WTC11 (cell line): ENCODE measurements at regions not wholly inside any gene's neighbourhood (a gene's known extent, or its start where the extent isn't known, plus 50 kb on each side); places are given as distances from the start of the nearest gene placed in this dataset.

ENCODE experiments used
- ATAC-seq: fragments of 200-7000 bp; cut with Tn5 transposase; 2 replicates; pipeline ENCODE4 v1.10.0; 2021; ENCODE audit warnings: mild to moderate bottlenecking, moderate library complexity
- CTCF ChIA-PET: fragments of 300-600 bp; sonication (Branson Sonifier 250); formaldehyde crosslinking; loops from one replicate; lab custom pipeline; 2021; ENCODE audit warnings: antibody characterized with exemption; lab: Charles Lee
- POLR2A ChIA-PET: fragments of 350-600 bp; sonication (Branson Sonifier 250); formaldehyde crosslinking; loops from one replicate; lab custom pipeline; 2021; ENCODE audit warnings: antibody characterized with exemption; lab: Charles Lee
- DNase-seq: peaks from one replicate; pipeline ENCODE4 v3.0.0; 2021; ENCODE audit warnings: low spot score
- H3K27ac Mint-ChIP-seq: 2 replicates; pipeline ENCODE4 v1.8.0; 2021; ENCODE audit warnings: mixed read lengths
- H3K27me3 Mint-ChIP-seq: 2 replicates; pipeline ENCODE4 v1.8.0; 2021; ENCODE audit warnings: low read depth, mild to moderate bottlenecking, moderate library complexity, mixed read lengths
- H3K36me3 Mint-ChIP-seq: 2 replicates; pipeline ENCODE4 v1.8.0; 2021; ENCODE audit warnings: mixed read lengths
- H3K4me1 Mint-ChIP-seq: 2 replicates; pipeline ENCODE4 v1.8.0; 2022; ENCODE audit warnings: mixed read lengths
- H3K4me3 Mint-ChIP-seq: 2 replicates; pipeline ENCODE4 v1.8.0; 2021; ENCODE audit warnings: mild to moderate bottlenecking, moderate library complexity, mixed read lengths
- H3K9me3 Mint-ChIP-seq: 2 replicates; pipeline ENCODE4 v1.8.0; 2021; ENCODE audit warnings: mixed read lengths
- ATF1 ChIP-seq: sonication (generic); formaldehyde crosslinking; IDR thresholded peaks from 2 replicates; pipeline ENCODE4 v1.8.1; 2023; ENCODE audit warnings: mild to moderate bottlenecking, moderate library complexity, missing genetic modification reagents
- ELF4 ChIP-seq: sonication (generic); formaldehyde crosslinking; IDR thresholded peaks from 2 replicates; pipeline ENCODE4 v1.8.1; 2022; ENCODE audit warnings: low read depth, mild to moderate bottlenecking, moderate library complexity, missing genetic modification reagents
- FOXJ3 ChIP-seq: sonication (generic); formaldehyde crosslinking; IDR thresholded peaks from 2 replicates; pipeline ENCODE4 v1.9.0; 2021; ENCODE audit warnings: missing genetic modification reagents, mild to moderate bottlenecking, borderline replicate concordance
- FOXK1 ChIP-seq: sonication (generic); formaldehyde crosslinking; IDR thresholded peaks from 2 replicates; pipeline ENCODE4 v1.8.0; 2022; ENCODE audit warnings: mild to moderate bottlenecking, moderate library complexity, missing genetic modification reagents
- GTF2I ChIP-seq: fragments of 250-450 bp; sonication (Bioruptor Pico); conservative IDR thresholded peaks from 2 replicates; pipeline ENCODE4 v1.4.0; 2021; ENCODE audit warnings: mild to moderate bottlenecking
- IRF2 ChIP-seq: sonication (generic); formaldehyde crosslinking; IDR thresholded peaks from 2 replicates; pipeline ENCODE4 v1.8.0; 2022; ENCODE audit warnings: low read depth, missing genetic modification reagents, borderline replicate concordance
- JAZF1 ChIP-seq: fragments of 250-450 bp; sonication (Bioruptor Pico); IDR thresholded peaks from 2 replicates; pipeline ENCODE4 v1.9.0; 2021; ENCODE audit warnings: moderate library complexity, mild to moderate bottlenecking, inconsistent platforms
- JUN ChIP-seq: sonication (generic); formaldehyde crosslinking; IDR thresholded peaks from 2 replicates; pipeline ENCODE4 v1.8.0; 2023; ENCODE audit warnings: mild to moderate bottlenecking, missing genetic modification reagents
- KAT7 ChIP-seq: sonication (generic); formaldehyde crosslinking; IDR thresholded peaks from 2 replicates; pipeline ENCODE4 v1.8.1; 2023; ENCODE audit warnings: missing genetic modification reagents, mild to moderate bottlenecking, borderline replicate concordance
- NR3C1 ChIP-seq: sonication (generic); formaldehyde crosslinking; conservative IDR thresholded peaks from 2 replicates; pipeline ENCODE4 v1.8.1; 2023; ENCODE audit warnings: low read depth, mild to moderate bottlenecking, missing genetic modification reagents
- OVOL2 ChIP-seq: fragments of 250-450 bp; sonication (Bioruptor Pico); IDR thresholded peaks from 2 replicates; pipeline ENCODE4 v1.9.0; 2021; ENCODE audit warnings: mild to moderate bottlenecking, borderline replicate concordance
- PRRX2 ChIP-seq: fragments of 250-450 bp; sonication (Bioruptor Pico); IDR thresholded peaks from 2 replicates; pipeline ENCODE4 v1.8.0; 2021; ENCODE audit warnings: mild to moderate bottlenecking
- SMAD4 ChIP-seq: sonication (generic); formaldehyde crosslinking; IDR thresholded peaks from 2 replicates; pipeline ENCODE4 v1.8.0; 2022; ENCODE audit warnings: mild to moderate bottlenecking, missing genetic modification reagents
- SOX15 ChIP-seq: fragments of 250-450 bp; sonication (Bioruptor Pico); IDR thresholded peaks from 2 replicates; pipeline ENCODE4 v1.9.0; 2021; ENCODE audit warnings: mild to moderate bottlenecking
- SP1 ChIP-seq: sonication (generic); formaldehyde crosslinking; conservative IDR thresholded peaks from 2 replicates; pipeline ENCODE4 v1.8.1; 2022; ENCODE audit warnings: missing genetic modification reagents
- TEAD4 ChIP-seq: sonication (generic); formaldehyde crosslinking; IDR thresholded peaks from 2 replicates; pipeline ENCODE4 v1.8.0; 2022; ENCODE audit warnings: mild to moderate bottlenecking, missing genetic modification reagents
- ZNF263 ChIP-seq: sonication (generic); formaldehyde crosslinking; IDR thresholded peaks from 2 replicates; pipeline ENCODE4 v1.8.1; 2022; ENCODE audit warnings: low read depth, mild to moderate bottlenecking, moderate library complexity, missing genetic modification reagents
- ZNF317 ChIP-seq: sonication (generic); formaldehyde crosslinking; IDR thresholded peaks from 2 replicates; pipeline ENCODE4 v1.8.1; 2023; ENCODE audit warnings: low read depth, mild to moderate bottlenecking, moderate library complexity, missing genetic modification reagents, borderline replicate concordance
- ZNF423 ChIP-seq: fragments of 250-450 bp; sonication (Bioruptor Pico); IDR thresholded peaks from 2 replicates; pipeline ENCODE4 v2.1.2; 2022; ENCODE audit warnings: mild to moderate bottlenecking, moderate library complexity
- TF ChIP-seq, protein P1 (sequence below): fragments of 250-450 bp; sonication (Bioruptor Pico); IDR thresholded peaks from 2 replicates; pipeline ENCODE4 v1.9.0; 2021; ENCODE audit warnings: mild to moderate bottlenecking
- TF ChIP-seq, protein P2 (sequence below): sonication (generic); formaldehyde crosslinking; IDR thresholded peaks from 2 replicates; pipeline ENCODE4 v1.8.1; 2022; ENCODE audit warnings: low read depth, missing genetic modification reagents, borderline replicate concordance
- TF ChIP-seq, protein P3 (sequence below): fragments of 250-450 bp; sonication (Bioruptor Pico); IDR thresholded peaks from 2 replicates; pipeline ENCODE4 v1.9.0; 2021; ENCODE audit warnings: moderate library complexity, mild to moderate bottlenecking, inconsistent platforms, borderline replicate concordance
- TF ChIP-seq, protein P4 (sequence below): fragments of 200-600 bp; IDR thresholded peaks from 2 replicates; pipeline ENCODE4 v1.8.0; 2022; ENCODE audit warnings: antibody characterized with exemption
- TF ChIP-seq, protein P5 (sequence below): sonication (generic); formaldehyde crosslinking; IDR thresholded peaks from 2 replicates; pipeline ENCODE4 v1.8.0; 2022; ENCODE audit warnings: mild to moderate bottlenecking, missing genetic modification reagents
- TF ChIP-seq, protein P6 (sequence below): sonication (generic); formaldehyde crosslinking; IDR thresholded peaks from 2 replicates; pipeline ENCODE4 v1.8.0; 2023; ENCODE audit warnings: missing genetic modification reagents

DNA sequence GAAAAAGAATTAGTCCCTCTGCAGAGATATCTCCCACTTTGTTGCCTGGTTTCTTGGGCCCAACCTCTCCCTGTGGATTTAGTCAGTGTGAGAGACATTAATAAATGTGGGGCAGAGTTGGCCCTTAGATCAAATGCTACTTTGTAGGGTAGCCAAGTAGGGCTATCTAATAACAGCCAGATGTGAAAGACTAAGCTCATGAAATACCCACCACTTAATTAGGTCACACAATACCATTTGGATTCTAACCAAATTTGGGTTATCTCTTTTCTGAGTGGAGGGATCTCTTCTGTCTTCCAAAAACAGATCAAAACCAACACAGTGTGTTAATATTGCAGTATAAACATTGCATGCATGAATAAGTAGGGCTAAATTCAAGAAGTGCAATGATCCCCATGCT is 626.8 kb upstream of the ZEB2 start:
- DNase-seq (no peak), ATAC-seq (no peak)
- H3K4me1 Mint-ChIP-seq = peaks cover 3% of the 10 kb centered on the region; the same call in 1 of the 2 replicates
- no peak overlapping the region for H3K4me3 Mint-ChIP-seq
- CTCF ChIA-PET = no interaction called here
- peaks cover 17% of the 10 kb centered on the region for H3K9me3 Mint-ChIP-seq
- H3K36me3 Mint-ChIP-seq = 0 out of 2 replicates have a peak, but pooled peaks cover 3% of the 10 kb centered on the region
- no peaks in the 10 kb centered on the region for H3K27me3 Mint-ChIP-seq
- no peak overlapping the region for H3K27ac Mint-ChIP-seq
- POLR2A ChIA-PET = no interaction called here
- TF ChIP-seq ZNF423 (CRISPR knock-in tag) (no peak), TEAD4 (CRISPR knock-in tag) (no peak), FOXJ3 (CRISPR knock-in tag) (no peak), OVOL2 (CRISPR knock-in tag) (no peak), ELF4 (CRISPR knock-in tag) (no peak), JAZF1 (CRISPR knock-in tag) (no peak), GTF2I (CRISPR knock-in tag) (no peak), IRF2 (no peak), KAT7 (CRISPR knock-in tag) (no peak), PRRX2 (CRISPR knock-in tag) (no peak), FOXK1 (CRISPR knock-in tag) (no peak)
- TF ChIP-seq, protein P1, sequence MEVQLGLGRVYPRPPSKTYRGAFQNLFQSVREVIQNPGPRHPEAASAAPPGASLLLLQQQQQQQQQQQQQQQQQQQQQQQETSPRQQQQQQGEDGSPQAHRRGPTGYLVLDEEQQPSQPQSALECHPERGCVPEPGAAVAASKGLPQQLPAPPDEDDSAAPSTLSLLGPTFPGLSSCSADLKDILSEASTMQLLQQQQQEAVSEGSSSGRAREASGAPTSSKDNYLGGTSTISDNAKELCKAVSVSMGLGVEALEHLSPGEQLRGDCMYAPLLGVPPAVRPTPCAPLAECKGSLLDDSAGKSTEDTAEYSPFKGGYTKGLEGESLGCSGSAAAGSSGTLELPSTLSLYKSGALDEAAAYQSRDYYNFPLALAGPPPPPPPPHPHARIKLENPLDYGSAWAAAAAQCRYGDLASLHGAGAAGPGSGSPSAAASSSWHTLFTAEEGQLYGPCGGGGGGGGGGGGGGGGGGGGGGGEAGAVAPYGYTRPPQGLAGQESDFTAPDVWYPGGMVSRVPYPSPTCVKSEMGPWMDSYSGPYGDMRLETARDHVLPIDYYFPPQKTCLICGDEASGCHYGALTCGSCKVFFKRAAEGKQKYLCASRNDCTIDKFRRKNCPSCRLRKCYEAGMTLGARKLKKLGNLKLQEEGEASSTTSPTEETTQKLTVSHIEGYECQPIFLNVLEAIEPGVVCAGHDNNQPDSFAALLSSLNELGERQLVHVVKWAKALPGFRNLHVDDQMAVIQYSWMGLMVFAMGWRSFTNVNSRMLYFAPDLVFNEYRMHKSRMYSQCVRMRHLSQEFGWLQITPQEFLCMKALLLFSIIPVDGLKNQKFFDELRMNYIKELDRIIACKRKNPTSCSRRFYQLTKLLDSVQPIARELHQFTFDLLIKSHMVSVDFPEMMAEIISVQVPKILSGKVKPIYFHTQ (CRISPR knock-in tag) = no peak
- TF ChIP-seq, protein P2, sequence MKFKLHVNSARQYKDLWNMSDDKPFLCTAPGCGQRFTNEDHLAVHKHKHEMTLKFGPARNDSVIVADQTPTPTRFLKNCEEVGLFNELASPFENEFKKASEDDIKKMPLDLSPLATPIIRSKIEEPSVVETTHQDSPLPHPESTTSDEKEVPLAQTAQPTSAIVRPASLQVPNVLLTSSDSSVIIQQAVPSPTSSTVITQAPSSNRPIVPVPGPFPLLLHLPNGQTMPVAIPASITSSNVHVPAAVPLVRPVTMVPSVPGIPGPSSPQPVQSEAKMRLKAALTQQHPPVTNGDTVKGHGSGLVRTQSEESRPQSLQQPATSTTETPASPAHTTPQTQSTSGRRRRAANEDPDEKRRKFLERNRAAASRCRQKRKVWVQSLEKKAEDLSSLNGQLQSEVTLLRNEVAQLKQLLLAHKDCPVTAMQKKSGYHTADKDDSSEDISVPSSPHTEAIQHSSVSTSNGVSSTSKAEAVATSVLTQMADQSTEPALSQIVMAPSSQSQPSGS = no peak
- TF ChIP-seq, protein P3, sequence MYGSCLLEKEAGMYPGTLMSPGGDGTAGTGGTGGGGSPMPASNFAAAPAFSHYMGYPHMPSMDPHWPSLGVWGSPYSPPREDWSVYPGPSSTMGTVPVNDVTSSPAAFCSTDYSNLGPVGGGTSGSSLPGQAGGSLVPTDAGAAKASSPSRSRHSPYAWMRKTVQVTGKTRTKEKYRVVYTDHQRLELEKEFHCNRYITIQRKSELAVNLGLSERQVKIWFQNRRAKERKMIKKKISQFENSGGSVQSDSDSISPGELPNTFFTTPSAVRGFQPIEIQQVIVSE (CRISPR knock-in tag) = no peak

DNA sequence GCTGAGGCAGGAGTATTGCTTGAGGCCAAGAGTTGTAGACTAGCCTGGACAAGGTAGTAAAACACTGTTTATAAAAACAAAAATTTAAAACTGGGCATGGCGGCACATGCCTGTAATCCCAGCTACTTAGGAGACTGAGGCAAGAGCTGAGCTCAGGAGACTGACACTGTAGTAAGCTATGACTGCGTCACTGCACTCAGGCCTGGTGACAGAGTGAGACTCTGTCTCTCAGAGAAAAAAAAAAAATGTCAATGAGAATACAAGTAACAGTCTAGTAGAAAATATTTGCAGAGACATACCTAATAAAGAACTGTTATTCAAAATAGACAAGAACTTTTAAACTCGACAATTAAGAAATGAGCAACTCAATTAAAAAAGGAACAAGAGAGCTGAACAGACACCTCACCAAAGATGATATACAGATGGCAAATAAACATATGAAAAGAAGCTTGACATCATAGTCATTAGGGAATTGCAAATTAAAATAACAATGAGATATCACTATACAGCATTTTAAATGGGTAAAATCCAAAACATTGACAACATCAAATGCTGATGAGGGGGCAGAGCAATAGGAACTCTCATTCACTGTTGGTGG is 624.3 kb upstream of the ZEB2 start:
- no peak overlapping the region for H3K27ac Mint-ChIP-seq
- DNase-seq = no peak
- H3K36me3 Mint-ChIP-seq = 0 out of 2 replicates have a peak, but pooled peaks cover 3% of the 10 kb centered on the region
- H3K27me3 Mint-ChIP-seq = no peaks in the 10 kb centered on the region
- H3K4me3 Mint-ChIP-seq = no peak overlapping the region
- ChIA-PET CTCF (no interaction called here), POLR2A (no interaction called here)
- H3K9me3 Mint-ChIP-seq = peaks cover 13% of the 10 kb centered on the region
- peaks cover 3% of the 10 kb centered on the region; the same call in 1 of the 2 replicates for H3K4me1 Mint-ChIP-seq
- ATAC-seq = no peak
- TF ChIP-seq, protein P4, sequence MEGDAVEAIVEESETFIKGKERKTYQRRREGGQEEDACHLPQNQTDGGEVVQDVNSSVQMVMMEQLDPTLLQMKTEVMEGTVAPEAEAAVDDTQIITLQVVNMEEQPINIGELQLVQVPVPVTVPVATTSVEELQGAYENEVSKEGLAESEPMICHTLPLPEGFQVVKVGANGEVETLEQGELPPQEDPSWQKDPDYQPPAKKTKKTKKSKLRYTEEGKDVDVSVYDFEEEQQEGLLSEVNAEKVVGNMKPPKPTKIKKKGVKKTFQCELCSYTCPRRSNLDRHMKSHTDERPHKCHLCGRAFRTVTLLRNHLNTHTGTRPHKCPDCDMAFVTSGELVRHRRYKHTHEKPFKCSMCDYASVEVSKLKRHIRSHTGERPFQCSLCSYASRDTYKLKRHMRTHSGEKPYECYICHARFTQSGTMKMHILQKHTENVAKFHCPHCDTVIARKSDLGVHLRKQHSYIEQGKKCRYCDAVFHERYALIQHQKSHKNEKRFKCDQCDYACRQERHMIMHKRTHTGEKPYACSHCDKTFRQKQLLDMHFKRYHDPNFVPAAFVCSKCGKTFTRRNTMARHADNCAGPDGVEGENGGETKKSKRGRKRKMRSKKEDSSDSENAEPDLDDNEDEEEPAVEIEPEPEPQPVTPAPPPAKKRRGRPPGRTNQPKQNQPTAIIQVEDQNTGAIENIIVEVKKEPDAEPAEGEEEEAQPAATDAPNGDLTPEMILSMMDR = no peak
- TF ChIP-seq SP1 (no peak), ATF1 (CRISPR knock-in tag) (no peak), ZNF263 (no peak), SMAD4 (no peak), NR3C1 (no peak), ZNF317 (CRISPR knock-in tag) (no peak), ZNF423 (CRISPR knock-in tag) (no peak), SOX15 (CRISPR knock-in tag) (no peak), JUN (no peak)
- TF ChIP-seq, protein P5, sequence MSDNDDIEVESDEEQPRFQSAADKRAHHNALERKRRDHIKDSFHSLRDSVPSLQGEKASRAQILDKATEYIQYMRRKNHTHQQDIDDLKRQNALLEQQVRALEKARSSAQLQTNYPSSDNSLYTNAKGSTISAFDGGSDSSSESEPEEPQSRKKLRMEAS (CRISPR knock-in tag) = no peak
- TF ChIP-seq, protein P2 = no peak
- TF ChIP-seq, protein P6, sequence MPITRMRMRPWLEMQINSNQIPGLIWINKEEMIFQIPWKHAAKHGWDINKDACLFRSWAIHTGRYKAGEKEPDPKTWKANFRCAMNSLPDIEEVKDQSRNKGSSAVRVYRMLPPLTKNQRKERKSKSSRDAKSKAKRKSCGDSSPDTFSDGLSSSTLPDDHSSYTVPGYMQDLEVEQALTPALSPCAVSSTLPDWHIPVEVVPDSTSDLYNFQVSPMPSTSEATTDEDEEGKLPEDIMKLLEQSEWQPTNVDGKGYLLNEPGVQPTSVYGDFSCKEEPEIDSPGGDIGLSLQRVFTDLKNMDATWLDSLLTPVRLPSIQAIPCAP (CRISPR knock-in tag) = no peak
